HepG2 (cell line): ENCODE measurements at regions not wholly inside any gene's neighbourhood (a gene's known extent, or its start where the extent isn't known, plus 50 kb on each side); places are given as distances from the start of the nearest gene placed in this dataset.

Experiments
- ATAC-seq: fragments of 200-7000 bp; cut with Tn5 transposase; 3 replicates; pipeline ENCODE4 v1.9.1; 2020; ENCODE audit warnings: mild to moderate bottlenecking, moderate library complexity
- BruUV-seq: library from RNA; stranded (reverse); fragments of 400-500 nt; replicated peaks from 2 replicates; lab custom pipeline; 2021; lab: Mats Ljungman, UMichigan
- CTCF ChIA-PET: fragments of 300-600 bp; formaldehyde crosslinking; extraction: SDS; loops from one replicate; lab custom pipeline; 2021; ENCODE audit warnings: low total read pairs, inconsistent platforms, low intra/inter-chr PET ratio; lab: Yijun Ruan, JAX
- POLR2A ChIA-PET: fragments of 350-600 bp; sonication (Branson Sonifier 250); formaldehyde crosslinking; loops from one replicate; lab custom pipeline; 2020; ENCODE audit warnings: antibody characterized with exemption, inconsistent platforms; lab: Yijun Ruan, JAX
- DNase-seq: peaks from one replicate; pipeline ENCODE4 v3.0.0-alpha.2; 2015; ENCODE audit warnings: low spot score
- FAIRE-seq: peaks from 3 replicates; lab custom pipeline; 2011; peaks lifted over from hg19 to GRCh38; lab: Jason Lieb, UNC
- H2AFZ ChIP-seq: one replicate; pipeline ENCODE4 v1.6.1; 2011; ENCODE audit warnings: low read length, inconsistent platforms
- H3K27ac ChIP-seq: fragments of 300-600 bp; 3 replicates; pipeline ENCODE4 v1.8.0; 2011; ENCODE audit warnings: mixed run types, mild to moderate bottlenecking, mixed read lengths, low read length, inconsistent platforms; ENCODE audit not compliant: insufficient read depth; ENCODE audit errors: extremely low read length
- H3K27me3 ChIP-seq, 2 experiments: fragments of 200-600 bp in 1 of 2; 2 replicates in 1 of 2; 3 replicates in 1 of 2; pipeline versions ENCODE4 v1.6.0 to v1.8.0; 2011; ENCODE audit warnings: low read length in 2 of 2, mild to moderate bottlenecking in 2 of 2, moderate library complexity in 2 of 2, inconsistent platforms in 1 of 2; ENCODE audit not compliant: insufficient read depth in 2 of 2, control insufficient read depth in 1 of 2
- H3K36me3 ChIP-seq, 2 experiments: fragments of 200-600 bp in 1 of 2; replicated peaks in 1 of 2; 2 replicates in 1 of 2; 3 replicates in 1 of 2; pipeline versions ENCODE4 v1.5.1 to v1.8.0; 2011; ENCODE audit warnings: low read length in 2 of 2, inconsistent platforms in 1 of 2; ENCODE audit not compliant: insufficient read depth in 2 of 2, control insufficient read depth in 1 of 2
- H3K4me1 ChIP-seq: 2 replicates; pipeline ENCODE4 v1.5.1; 2012; ENCODE audit warnings: low read length, inconsistent platforms; ENCODE audit not compliant: insufficient read depth
- H3K4me2 ChIP-seq: 2 replicates; pipeline ENCODE4 v1.6.0; 2011; ENCODE audit warnings: low read depth, low read length, inconsistent platforms
- H3K4me3 ChIP-seq, 3 experiments: fragments of 200-600 bp in 1 of 3; sonication (generic), shearing (Covaris generic) in 1 of 3; replicated peaks in 1 of 3; 2 replicates each; pipeline ENCODE4 v1.5.1; 2011 to 2016; ENCODE audit warnings: low read length in 3 of 3, inconsistent platforms in 2 of 3, low read depth in 2 of 3, mild to moderate bottlenecking in 2 of 3, control low read depth in 1 of 3, mixed read lengths in 1 of 3; ENCODE audit not compliant: insufficient read depth in 1 of 3
- H3K79me2 ChIP-seq: one replicate; pipeline ENCODE4 v1.6.1; 2011; ENCODE audit warnings: low read length, inconsistent platforms; ENCODE audit not compliant: insufficient read depth
- H3K9ac ChIP-seq: 2 replicates; pipeline ENCODE4 v1.6.0; 2011; ENCODE audit warnings: mild to moderate bottlenecking, low read depth, low read length, inconsistent platforms; ENCODE audit not compliant: insufficient read depth
- H3K9me3 ChIP-seq: 2 replicates; pipeline ENCODE4 v1.5.1; 2012; ENCODE audit warnings: mild to moderate bottlenecking, low read length
- H4K20me1 ChIP-seq: 2 replicates; pipeline ENCODE4 v1.6.0; 2011; ENCODE audit warnings: inconsistent platforms, mild to moderate bottlenecking, low read length, moderate library complexity; ENCODE audit not compliant: insufficient read depth
- AKAP8 ChIP-seq: sonication (generic); formaldehyde crosslinking; IDR thresholded peaks from 2 replicates; pipeline ENCODE4 v1.5.1; 2020; ENCODE audit warnings: mild to moderate bottlenecking, missing genetic modification reagents
- ARHGAP35 ChIP-seq: sonication (generic); formaldehyde crosslinking; IDR thresholded peaks from 2 replicates; pipeline ENCODE4 v1.9.0; 2022; ENCODE audit warnings: mild to moderate bottlenecking, inconsistent platforms, moderate library complexity, missing genetic modification reagents, borderline replicate concordance
- ELF4 ChIP-seq: sonication (generic); formaldehyde crosslinking; IDR thresholded peaks from 2 replicates; pipeline ENCODE4 v1.5.0; 2020; ENCODE audit warnings: missing genetic modification reagents, mild to moderate bottlenecking, moderate library complexity, borderline replicate concordance
- ETV6 ChIP-seq: sonication (generic); formaldehyde crosslinking; conservative IDR thresholded peaks from 2 replicates; pipeline ENCODE4 v1.4.0; 2020; ENCODE audit warnings: missing genetic modification reagents
- KMT2A ChIP-seq: sonication (generic); formaldehyde crosslinking; IDR thresholded peaks from 2 replicates; pipeline ENCODE4 v1.4.0; 2020; ENCODE audit warnings: missing genetic modification reagents
- PAX8 ChIP-seq: sonication (generic); formaldehyde crosslinking; IDR thresholded peaks from 2 replicates; pipeline ENCODE4 v1.8.0; 2022; ENCODE audit warnings: mild to moderate bottlenecking, missing genetic modification reagents, borderline replicate concordance
- ZFX ChIP-seq: sonication (generic); formaldehyde crosslinking; IDR thresholded peaks from 2 replicates; pipeline ENCODE4 v1.4.0; 2020; ENCODE audit warnings: mild to moderate bottlenecking, low read depth, missing genetic modification reagents, moderate library complexity
- ZNF101 ChIP-seq: sonication (generic); formaldehyde crosslinking; IDR thresholded peaks from 2 replicates; pipeline ENCODE4 v1.4.0; 2020; ENCODE audit warnings: mild to moderate bottlenecking, low read depth, missing genetic modification reagents, borderline replicate concordance
- ZNF382 ChIP-seq: sonication (generic); formaldehyde crosslinking; IDR thresholded peaks from 2 replicates; pipeline ENCODE4 v1.5.0; 2020; ENCODE audit warnings: missing genetic modification reagents, mild to moderate bottlenecking, borderline replicate concordance
- ZNF703 ChIP-seq: sonication (generic); formaldehyde crosslinking; IDR thresholded peaks from 2 replicates; pipeline ENCODE4 v1.5.1; 2020; ENCODE audit warnings: missing genetic modification reagents, mild to moderate bottlenecking, moderate library complexity, borderline replicate concordance
- ZNF713 ChIP-seq: sonication (generic); formaldehyde crosslinking; IDR thresholded peaks from 2 replicates; pipeline ENCODE4 v1.4.0; 2020; ENCODE audit warnings: mild to moderate bottlenecking, missing genetic modification reagents
- ZNF788 ChIP-seq: sonication (generic); formaldehyde crosslinking; IDR thresholded peaks from 2 replicates; pipeline ENCODE4 v1.5.0; 2020; ENCODE audit warnings: mild to moderate bottlenecking, missing genetic modification reagents, borderline replicate concordance
- ZSCAN30 ChIP-seq: sonication (generic); formaldehyde crosslinking; IDR thresholded peaks from 2 replicates; pipeline ENCODE4 v1.5.0; 2020; ENCODE audit warnings: mild to moderate bottlenecking, missing genetic modification reagents
- in situ Hi-C: cut with HindIII; loops from 2 replicates; pipeline ENCODE4 v1.10.0; 2017; ENCODE audit warnings: low pct_unique_long_range_greater_than_20kb; ENCODE audit not compliant: extremely low pct_ligation_motif_present
- intact Hi-C: fragments of 100-400 bp; cut with micrococcal nuclease; formaldehyde crosslinking; loops from one replicate; pipeline ENCODE4 v1.10.0; 2022; ENCODE audit not compliant: unreplicated experiment
- TF ChIP-seq, protein P1 (sequence below): sonication (generic); formaldehyde crosslinking; IDR thresholded peaks from 2 replicates; pipeline ENCODE4 v1.4.0; 2020; ENCODE audit warnings: missing genetic modification reagents
- TF ChIP-seq, protein P2 (sequence below): sonication (generic); formaldehyde crosslinking; IDR thresholded peaks from 2 replicates; pipeline ENCODE4 v1.4.0; 2020; ENCODE audit warnings: missing genetic modification reagents, low read depth, mild to moderate bottlenecking, borderline replicate concordance
- TF ChIP-seq, protein P3 (sequence below): sonication (generic); formaldehyde crosslinking; IDR thresholded peaks from 2 replicates; pipeline ENCODE4 v1.4.0; 2020; ENCODE audit warnings: missing genetic modification reagents

DNA sequence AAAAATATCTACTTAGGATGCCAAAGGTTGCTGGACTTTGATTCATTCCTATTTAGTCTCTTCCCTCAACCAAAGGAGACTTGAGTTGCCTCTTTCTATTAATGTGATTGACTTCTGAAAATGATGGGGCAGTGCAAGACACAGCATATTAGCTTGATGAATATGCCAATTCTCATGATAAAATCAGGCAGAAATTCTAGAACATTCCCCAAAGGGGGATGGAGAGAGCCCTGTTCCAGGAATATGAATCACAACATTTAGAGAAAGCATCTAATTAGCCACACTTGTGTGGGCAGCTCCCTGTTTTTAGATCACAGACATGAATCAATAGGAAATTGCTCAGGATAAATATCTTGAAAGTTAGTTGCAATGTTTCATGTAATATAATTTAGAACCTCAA is 584.0 kb upstream of the CDH8 start:
- no peak overlapping the region for H3K27ac ChIP-seq
- H3K4me1 ChIP-seq = no peaks in the 10 kb centered on the region
- ATAC-seq (no peak), FAIRE-seq (no peak), DNase-seq (no peak)
- intact Hi-C loops (no loop called here), in situ Hi-C loops (no loop called here)
- ChIA-PET POLR2A (no interaction called here), CTCF (no interaction called here)
- H3K79me2 ChIP-seq = no peaks in the 10 kb centered on the region
- H3K36me3 ChIP-seq = no peaks in the 10 kb centered on the region
- peaks cover 97% of the 10 kb centered on the region for H3K9me3 ChIP-seq
- H3K4me3 ChIP-seq = no peak overlapping the region
- H2AFZ ChIP-seq = no peak overlapping the region
- no peaks in the 10 kb centered on the region for H3K27me3 ChIP-seq
- H3K4me2 ChIP-seq = no peak overlapping the region
- no TSS peak for BruUV-seq
- H3K9ac ChIP-seq = no peak overlapping the region
- no peaks in the 10 kb centered on the region for H4K20me1 ChIP-seq
- TF ChIP-seq ETV6 (CRISPR knock-in tag) (no peak), KMT2A (CRISPR knock-in tag) (no peak), AKAP8 (CRISPR knock-in tag) (no peak), ZNF788 (CRISPR knock-in tag) (no peak), ZNF703 (CRISPR knock-in tag) (no peak), ZSCAN30 (no peak), ZNF382 (CRISPR knock-in tag) (no peak), ELF4 (CRISPR knock-in tag) (no peak), ZNF713 (CRISPR knock-in tag) (no peak), PAX8 (CRISPR knock-in tag) (no peak), ZFX (CRISPR knock-in tag) (no peak), ARHGAP35 (CRISPR knock-in tag) (no peak), ZNF101 (CRISPR knock-in tag) (no peak)
- TF ChIP-seq, protein P1, sequence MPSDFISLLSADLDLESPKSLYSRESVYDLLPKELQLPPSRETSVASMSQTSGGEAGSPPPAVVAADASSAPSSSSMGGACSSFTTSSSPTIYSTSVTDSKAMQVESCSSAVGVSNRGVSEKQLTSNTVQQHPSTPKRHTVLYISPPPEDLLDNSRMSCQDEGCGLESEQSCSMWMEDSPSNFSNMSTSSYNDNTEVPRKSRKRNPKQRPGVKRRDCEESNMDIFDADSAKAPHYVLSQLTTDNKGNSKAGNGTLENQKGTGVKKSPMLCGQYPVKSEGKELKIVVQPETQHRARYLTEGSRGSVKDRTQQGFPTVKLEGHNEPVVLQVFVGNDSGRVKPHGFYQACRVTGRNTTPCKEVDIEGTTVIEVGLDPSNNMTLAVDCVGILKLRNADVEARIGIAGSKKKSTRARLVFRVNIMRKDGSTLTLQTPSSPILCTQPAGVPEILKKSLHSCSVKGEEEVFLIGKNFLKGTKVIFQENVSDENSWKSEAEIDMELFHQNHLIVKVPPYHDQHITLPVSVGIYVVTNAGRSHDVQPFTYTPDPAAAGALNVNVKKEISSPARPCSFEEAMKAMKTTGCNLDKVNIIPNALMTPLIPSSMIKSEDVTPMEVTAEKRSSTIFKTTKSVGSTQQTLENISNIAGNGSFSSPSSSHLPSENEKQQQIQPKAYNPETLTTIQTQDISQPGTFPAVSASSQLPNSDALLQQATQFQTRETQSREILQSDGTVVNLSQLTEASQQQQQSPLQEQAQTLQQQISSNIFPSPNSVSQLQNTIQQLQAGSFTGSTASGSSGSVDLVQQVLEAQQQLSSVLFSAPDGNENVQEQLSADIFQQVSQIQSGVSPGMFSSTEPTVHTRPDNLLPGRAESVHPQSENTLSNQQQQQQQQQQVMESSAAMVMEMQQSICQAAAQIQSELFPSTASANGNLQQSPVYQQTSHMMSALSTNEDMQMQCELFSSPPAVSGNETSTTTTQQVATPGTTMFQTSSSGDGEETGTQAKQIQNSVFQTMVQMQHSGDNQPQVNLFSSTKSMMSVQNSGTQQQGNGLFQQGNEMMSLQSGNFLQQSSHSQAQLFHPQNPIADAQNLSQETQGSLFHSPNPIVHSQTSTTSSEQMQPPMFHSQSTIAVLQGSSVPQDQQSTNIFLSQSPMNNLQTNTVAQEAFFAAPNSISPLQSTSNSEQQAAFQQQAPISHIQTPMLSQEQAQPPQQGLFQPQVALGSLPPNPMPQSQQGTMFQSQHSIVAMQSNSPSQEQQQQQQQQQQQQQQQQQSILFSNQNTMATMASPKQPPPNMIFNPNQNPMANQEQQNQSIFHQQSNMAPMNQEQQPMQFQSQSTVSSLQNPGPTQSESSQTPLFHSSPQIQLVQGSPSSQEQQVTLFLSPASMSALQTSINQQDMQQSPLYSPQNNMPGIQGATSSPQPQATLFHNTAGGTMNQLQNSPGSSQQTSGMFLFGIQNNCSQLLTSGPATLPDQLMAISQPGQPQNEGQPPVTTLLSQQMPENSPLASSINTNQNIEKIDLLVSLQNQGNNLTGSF (CRISPR knock-in tag) = no peak
- TF ChIP-seq, protein P2, sequence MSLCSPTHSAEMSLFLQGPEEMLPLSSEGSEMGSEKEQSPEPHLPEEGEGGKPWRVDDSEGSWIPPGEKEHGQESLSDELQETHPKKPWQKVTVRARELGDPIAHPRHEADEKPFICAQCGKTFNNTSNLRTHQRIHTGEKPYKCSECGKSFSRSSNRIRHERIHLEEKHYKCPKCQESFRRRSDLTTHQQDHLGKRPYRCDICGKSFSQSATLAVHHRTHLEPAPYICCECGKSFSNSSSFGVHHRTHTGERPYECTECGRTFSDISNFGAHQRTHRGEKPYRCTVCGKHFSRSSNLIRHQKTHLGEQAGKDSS = no peak
- TF ChIP-seq, protein P3, sequence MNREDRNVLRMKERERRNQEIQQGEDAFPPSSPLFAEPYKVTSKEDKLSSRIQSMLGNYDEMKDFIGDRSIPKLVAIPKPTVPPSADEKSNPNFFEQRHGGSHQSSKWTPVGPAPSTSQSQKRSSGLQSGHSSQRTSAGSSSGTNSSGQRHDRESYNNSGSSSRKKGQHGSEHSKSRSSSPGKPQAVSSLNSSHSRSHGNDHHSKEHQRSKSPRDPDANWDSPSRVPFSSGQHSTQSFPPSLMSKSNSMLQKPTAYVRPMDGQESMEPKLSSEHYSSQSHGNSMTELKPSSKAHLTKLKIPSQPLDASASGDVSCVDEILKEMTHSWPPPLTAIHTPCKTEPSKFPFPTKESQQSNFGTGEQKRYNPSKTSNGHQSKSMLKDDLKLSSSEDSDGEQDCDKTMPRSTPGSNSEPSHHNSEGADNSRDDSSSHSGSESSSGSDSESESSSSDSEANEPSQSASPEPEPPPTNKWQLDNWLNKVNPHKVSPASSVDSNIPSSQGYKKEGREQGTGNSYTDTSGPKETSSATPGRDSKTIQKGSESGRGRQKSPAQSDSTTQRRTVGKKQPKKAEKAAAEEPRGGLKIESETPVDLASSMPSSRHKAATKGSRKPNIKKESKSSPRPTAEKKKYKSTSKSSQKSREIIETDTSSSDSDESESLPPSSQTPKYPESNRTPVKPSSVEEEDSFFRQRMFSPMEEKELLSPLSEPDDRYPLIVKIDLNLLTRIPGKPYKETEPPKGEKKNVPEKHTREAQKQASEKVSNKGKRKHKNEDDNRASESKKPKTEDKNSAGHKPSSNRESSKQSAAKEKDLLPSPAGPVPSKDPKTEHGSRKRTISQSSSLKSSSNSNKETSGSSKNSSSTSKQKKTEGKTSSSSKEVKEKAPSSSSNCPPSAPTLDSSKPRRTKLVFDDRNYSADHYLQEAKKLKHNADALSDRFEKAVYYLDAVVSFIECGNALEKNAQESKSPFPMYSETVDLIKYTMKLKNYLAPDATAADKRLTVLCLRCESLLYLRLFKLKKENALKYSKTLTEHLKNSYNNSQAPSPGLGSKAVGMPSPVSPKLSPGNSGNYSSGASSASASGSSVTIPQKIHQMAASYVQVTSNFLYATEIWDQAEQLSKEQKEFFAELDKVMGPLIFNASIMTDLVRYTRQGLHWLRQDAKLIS (CRISPR knock-in tag) = no peak
